ENCODE measurements at regions not wholly inside any gene's neighbourhood (a gene's known extent, or its start where the extent isn't known, plus 50 kb on each side); places are given as distances from the start of the nearest gene placed in this dataset.

- no peaks in the 10 kb centered on the region for H3K27me3 ChIP-seq (ENCODE audit: control insufficient read depth, insufficient read depth, low read length)
- intact Hi-C loops (cut with DNase I) = no loop called here
- FAIRE-seq = no peak
These were observed 145.3 kb upstream of the STXBP5 start for GRCh38 chr6:147058786-147059385.

DNA sequence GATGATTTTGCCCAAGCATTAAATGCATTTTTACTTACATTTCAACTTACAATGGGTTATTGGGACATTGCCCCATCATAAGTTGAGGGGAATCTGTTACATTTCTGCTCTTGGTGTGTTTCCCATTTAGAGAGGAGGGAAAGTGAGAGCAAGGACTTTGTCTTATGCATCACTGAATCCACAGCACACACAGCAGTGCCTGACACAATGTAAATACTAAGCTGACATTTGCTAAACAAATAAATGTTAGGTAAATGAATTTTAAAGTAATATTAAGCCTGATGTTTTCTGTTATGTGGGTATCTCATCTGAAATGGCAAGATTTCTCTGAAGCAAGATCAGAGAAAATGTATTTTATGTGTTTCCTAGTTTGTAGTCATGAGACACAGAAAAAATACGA, 143.6 kb upstream of the STXBP5 start:
- intact Hi-C loops (cut with DNase I) = no loop called here
- Histone ChIP-seq H3K4me3 (ENCODE audit: low read length in 3 of 3) (no peak overlapping the region), H3K36me3 (ENCODE audit: control insufficient read depth in 2 of 3, insufficient read depth in 3 of 3, low read length in 3 of 3) (no peaks in the 10 kb centered on the region), H3K27ac (ENCODE audit: low read depth in 2 of 2, low read length in 2 of 2) (no peak overlapping the region), H3K27me3 (ENCODE audit: control insufficient read depth, insufficient read depth, low read length) (no peaks in the 10 kb centered on the region), H3K4me1 (ENCODE audit: control insufficient read depth in 2 of 3, insufficient read depth in 2 of 3, low read depth in 1 of 3, low read length in 3 of 3) (peaks cover 0 to 3% (median 0%) of the 10 kb centered on the region in 3 donors), H3K9ac (ENCODE audit: low read length in 3 of 3) (no peak overlapping the region), H3K9me3 (ENCODE audit: control insufficient read depth in 2 of 3, insufficient read depth in 1 of 3, low read length in 3 of 3) (no peaks in the 10 kb centered on the region)
- no peak for TF ChIP-seq CTCF (IDR thresholded peaks at IDR 0.05; ENCODE audit: borderline replicate concordance, extremely low read depth, insufficient read depth)
- no peak for FAIRE-seq
- DNase-seq = no peak

More at GRCh38 chr6:147058786-147059385, 145.3 kb upstream of the STXBP5 start:
- H3K4me1 ChIP-seq (ENCODE audit: control insufficient read depth in 2 of 3, insufficient read depth in 2 of 3, low read depth in 1 of 3, low read length in 3 of 3) = peaks cover 0 to 3% (median 0%) of the 10 kb centered on the region in 3 donors
- no peak overlapping the region for H3K9ac ChIP-seq (ENCODE audit: low read length in 3 of 3)
- H3K27ac ChIP-seq (ENCODE audit: low read depth in 2 of 2, low read length in 2 of 2) = no peak overlapping the region
- no peaks in the 10 kb centered on the region for H3K9me3 ChIP-seq (ENCODE audit: control insufficient read depth in 2 of 3, insufficient read depth in 1 of 3, low read length in 3 of 3)
- no peak overlapping the region for H3K4me3 ChIP-seq (ENCODE audit: low read length in 3 of 3)
- DNase-seq = no peak
- no peaks in the 10 kb centered on the region for H3K36me3 ChIP-seq (ENCODE audit: control insufficient read depth in 2 of 3, insufficient read depth in 3 of 3, low read length in 3 of 3)
- TF ChIP-seq CTCF (IDR thresholded peaks at IDR 0.05; ENCODE audit: borderline replicate concordance, extremely low read depth, insufficient read depth) = no peak

DNA sequence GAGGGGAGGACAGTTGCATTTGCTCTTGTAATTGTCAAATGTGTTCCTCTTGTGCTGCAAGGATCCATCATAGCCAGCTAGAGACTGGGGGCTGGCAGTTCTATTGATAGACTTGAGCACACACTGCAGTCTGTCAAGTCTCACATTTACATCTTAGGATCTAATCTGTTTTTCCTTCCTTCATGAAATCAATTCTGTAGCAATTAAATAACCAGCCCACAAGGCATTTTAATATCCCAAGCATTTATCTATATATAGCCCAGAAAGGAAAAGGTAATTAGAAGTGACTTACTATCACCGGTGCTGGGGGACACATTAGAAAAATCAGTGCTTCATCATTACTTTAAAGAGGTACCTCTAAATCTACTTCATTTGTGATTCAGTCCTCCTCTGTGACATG, 143.0 kb upstream of the STXBP5 start:
- H3K9me3 ChIP-seq (ENCODE audit: control insufficient read depth in 2 of 3, insufficient read depth in 1 of 3, low read length in 3 of 3) = no peaks in the 10 kb centered on the region
- peaks cover 0 to 3% (median 0%) of the 10 kb centered on the region in 3 donors for H3K4me1 ChIP-seq (ENCODE audit: control insufficient read depth in 2 of 3, insufficient read depth in 2 of 3, low read depth in 1 of 3, low read length in 3 of 3)
- no peaks in the 10 kb centered on the region for H3K27me3 ChIP-seq (ENCODE audit: control insufficient read depth, insufficient read depth, low read length)
- H3K36me3 ChIP-seq (ENCODE audit: control insufficient read depth in 2 of 3, insufficient read depth in 3 of 3, low read length in 3 of 3) = no peaks in the 10 kb centered on the region
- intact Hi-C loops (cut with DNase I) = no loop called here
- DNase-seq = no peak
- H3K9ac ChIP-seq (ENCODE audit: low read length in 3 of 3) = no peak overlapping the region
- H3K4me3 ChIP-seq (ENCODE audit: low read length in 3 of 3) = no peak overlapping the region
- no peak for FAIRE-seq
- TF ChIP-seq CTCF (IDR thresholded peaks at IDR 0.05; ENCODE audit: borderline replicate concordance, extremely low read depth, insufficient read depth) = no peak
- no peak overlapping the region for H3K27ac ChIP-seq (ENCODE audit: low read depth in 2 of 2, low read length in 2 of 2)
